Osteocyte (in vitro differentiated cells): ENCODE measurements at regions not wholly inside any gene's neighbourhood (a gene's known extent, or its start where the extent isn't known, plus 50 kb on each side); places are given as distances from the start of the nearest gene placed in this dataset.
A peak's percentile ranks its signal among the peaks of the same experiment; 100 is the strongest.

Experiments
- DNase-seq: peaks from one replicate; pipeline ENCODE4 v3.0.0; 2021; ENCODE audit warnings: mixed read lengths; ENCODE audit not compliant: unreplicated experiment; ENCODE audit errors: extremely low spot score
- H3K27ac Mint-ChIP-seq: one replicate; pipeline ENCODE4 v1.8.0; 2021; ENCODE audit warnings: mild to moderate bottlenecking, mixed read lengths; ENCODE audit not compliant: unreplicated experiment
- H3K27me3 Mint-ChIP-seq: one replicate; pipeline ENCODE4 v1.8.0; 2021; ENCODE audit warnings: mixed read lengths; ENCODE audit not compliant: unreplicated experiment
- H3K36me3 Mint-ChIP-seq: one replicate; pipeline ENCODE4 v1.8.0; 2021; ENCODE audit warnings: mixed read lengths; ENCODE audit not compliant: unreplicated experiment
- H3K4me1 Mint-ChIP-seq: one replicate; pipeline ENCODE4 v1.8.0; 2021; ENCODE audit warnings: mixed read lengths; ENCODE audit not compliant: unreplicated experiment
- H3K4me3 Mint-ChIP-seq: one replicate; pipeline ENCODE4 v1.8.0; 2021; ENCODE audit warnings: mild to moderate bottlenecking, moderate library complexity, mixed read lengths; ENCODE audit not compliant: unreplicated experiment
- H3K9me3 Mint-ChIP-seq: one replicate; pipeline ENCODE4 v1.8.0; 2021; ENCODE audit warnings: mixed read lengths; ENCODE audit not compliant: unreplicated experiment
- TF ChIP-seq, protein P1 (sequence below): fragments of 200-600 bp; sonication (generic); IDR thresholded peaks from 2 replicates; pipeline ENCODE4 v1.5.0; 2021; ENCODE audit warnings: antibody characterized with exemption, mild to moderate bottlenecking, moderate library complexity

DNA sequence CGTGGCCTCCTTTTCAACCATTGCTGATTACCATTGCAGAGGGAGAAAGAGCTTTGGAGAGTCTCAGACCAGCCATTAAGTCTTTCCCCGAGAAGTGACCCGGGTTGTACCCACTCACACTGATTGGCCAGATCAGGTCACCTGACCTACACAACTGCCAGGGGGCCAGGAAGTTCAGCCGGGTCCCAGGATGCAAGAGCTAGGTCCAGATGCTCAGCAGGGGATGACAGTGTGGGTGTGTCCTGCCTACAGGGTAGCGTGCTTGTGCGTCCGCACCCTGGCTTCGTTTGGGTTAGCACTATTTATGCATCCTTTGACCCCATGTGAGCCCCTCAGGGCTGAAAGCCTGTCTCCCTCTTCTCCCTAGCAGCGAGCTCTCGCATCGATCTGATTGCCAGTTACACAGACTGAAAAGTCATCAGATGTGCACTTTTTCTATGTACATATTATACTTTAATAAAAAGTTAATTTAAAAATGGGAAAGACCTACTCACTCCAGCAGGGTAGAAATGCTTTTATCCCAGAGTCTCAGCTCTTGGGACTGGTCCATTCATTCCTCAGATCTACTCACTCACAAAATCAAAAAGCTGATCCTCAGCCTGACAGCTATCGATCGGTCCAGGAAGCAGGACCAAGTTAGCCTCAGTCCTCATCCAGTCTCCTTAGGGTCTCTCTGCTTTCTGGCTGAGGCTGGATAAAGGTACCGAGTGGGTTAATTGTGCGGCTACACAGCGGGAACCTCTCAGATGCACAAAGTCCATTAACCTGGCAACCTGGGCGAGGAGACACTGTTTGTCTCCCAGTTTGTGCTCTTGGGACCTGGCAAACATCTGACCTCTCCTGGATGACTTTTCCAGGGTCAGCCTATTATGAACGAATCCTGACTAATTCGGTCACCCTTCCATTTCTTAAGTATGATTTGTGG is 68.0 kb downstream of the SERPINA3 start:
- no peaks in the 10 kb centered on the region for H3K36me3 Mint-ChIP-seq

DNA sequence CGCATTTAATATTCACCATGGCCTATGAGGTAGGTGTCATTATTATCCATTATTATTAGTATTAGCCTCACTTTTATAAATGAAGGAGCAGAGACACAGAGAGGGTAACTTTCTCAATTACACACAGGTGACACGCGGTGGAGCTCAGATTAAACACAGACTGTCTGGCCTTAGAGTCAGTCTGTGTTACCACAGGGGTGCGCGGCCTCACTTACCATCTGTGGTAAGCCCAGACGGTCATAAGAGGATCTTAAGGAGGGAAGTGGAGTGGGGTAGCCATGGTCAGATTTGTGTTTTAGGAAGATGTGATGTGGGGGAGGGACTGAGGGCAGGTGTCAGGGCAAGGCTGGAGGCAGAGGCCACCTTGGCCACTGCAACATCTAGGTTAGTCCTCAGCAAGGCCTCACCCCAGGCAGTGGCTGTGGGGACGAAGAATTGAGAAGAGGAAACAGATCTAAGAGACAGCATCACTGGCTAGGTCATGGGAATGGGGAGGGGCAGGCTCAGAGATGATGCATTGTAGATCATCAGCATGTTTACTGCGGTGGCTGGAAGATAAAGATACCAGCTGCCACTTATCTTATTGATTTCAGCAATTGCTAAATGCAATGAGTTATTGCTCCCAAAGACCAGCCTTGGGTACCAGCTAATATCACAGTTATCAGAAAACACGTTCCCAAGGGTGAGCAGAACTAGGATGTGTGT is 67.1 kb downstream of the SERPINA3 start:
- no peaks in the 10 kb centered on the region for H3K9me3 Mint-ChIP-seq
- peak; percentile 48 for DNase-seq
- H3K27ac Mint-ChIP-seq: no peak overlapping the region

More for the DNA sequence above, 68.0 kb downstream of the SERPINA3 start:
- Mint-ChIP-seq H3K4me1 (peaks cover 10% of the 10 kb centered on the region), H3K27ac (no peak overlapping the region), H3K27me3 (no peaks in the 10 kb centered on the region), H3K9me3 (no peaks in the 10 kb centered on the region), H3K4me3 (no peak overlapping the region)
- TF ChIP-seq, protein P1, sequence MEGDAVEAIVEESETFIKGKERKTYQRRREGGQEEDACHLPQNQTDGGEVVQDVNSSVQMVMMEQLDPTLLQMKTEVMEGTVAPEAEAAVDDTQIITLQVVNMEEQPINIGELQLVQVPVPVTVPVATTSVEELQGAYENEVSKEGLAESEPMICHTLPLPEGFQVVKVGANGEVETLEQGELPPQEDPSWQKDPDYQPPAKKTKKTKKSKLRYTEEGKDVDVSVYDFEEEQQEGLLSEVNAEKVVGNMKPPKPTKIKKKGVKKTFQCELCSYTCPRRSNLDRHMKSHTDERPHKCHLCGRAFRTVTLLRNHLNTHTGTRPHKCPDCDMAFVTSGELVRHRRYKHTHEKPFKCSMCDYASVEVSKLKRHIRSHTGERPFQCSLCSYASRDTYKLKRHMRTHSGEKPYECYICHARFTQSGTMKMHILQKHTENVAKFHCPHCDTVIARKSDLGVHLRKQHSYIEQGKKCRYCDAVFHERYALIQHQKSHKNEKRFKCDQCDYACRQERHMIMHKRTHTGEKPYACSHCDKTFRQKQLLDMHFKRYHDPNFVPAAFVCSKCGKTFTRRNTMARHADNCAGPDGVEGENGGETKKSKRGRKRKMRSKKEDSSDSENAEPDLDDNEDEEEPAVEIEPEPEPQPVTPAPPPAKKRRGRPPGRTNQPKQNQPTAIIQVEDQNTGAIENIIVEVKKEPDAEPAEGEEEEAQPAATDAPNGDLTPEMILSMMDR: no peak
- DNase-seq: peak; percentile 66

DNA sequence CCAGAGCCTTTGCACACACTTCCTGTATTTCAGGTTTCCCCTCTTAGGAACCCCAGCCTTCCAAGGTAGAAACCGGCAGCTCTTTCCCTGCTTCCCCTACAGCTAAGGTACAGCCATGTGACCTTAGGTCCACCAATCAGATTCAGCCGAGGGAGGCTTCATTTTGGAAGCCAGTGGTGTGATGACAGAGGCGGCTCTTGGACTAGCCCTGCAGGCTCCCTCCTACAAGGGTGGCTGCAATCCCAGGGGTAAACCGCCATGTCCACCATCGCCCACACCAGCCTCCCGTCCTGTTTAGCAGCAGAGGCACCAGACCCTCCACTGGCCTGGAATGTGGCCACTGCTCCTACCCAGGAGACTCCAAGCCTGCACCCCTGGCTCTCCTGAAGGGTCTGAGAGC is 65.6 kb downstream of the SERPINA3 start:
- TF ChIP-seq, protein P1: no peak
- DNase-seq: peak; percentile 68
- Mint-ChIP-seq H3K27ac (no peak overlapping the region), H3K9me3 (no peaks in the 10 kb centered on the region), H3K27me3 (no peaks in the 10 kb centered on the region), H3K36me3 (no peaks in the 10 kb centered on the region), H3K4me1 (peaks cover 25% of the 10 kb centered on the region), H3K4me3 (no peak overlapping the region)

More for the DNA sequence above, 67.1 kb downstream of the SERPINA3 start:
- TF ChIP-seq, protein P1: no peak
- no peaks in the 10 kb centered on the region for H3K27me3 Mint-ChIP-seq
- H3K4me1 Mint-ChIP-seq: peaks cover 14% of the 10 kb centered on the region
- H3K4me3 Mint-ChIP-seq: no peak overlapping the region
- no peaks in the 10 kb centered on the region for H3K36me3 Mint-ChIP-seq

DNA sequence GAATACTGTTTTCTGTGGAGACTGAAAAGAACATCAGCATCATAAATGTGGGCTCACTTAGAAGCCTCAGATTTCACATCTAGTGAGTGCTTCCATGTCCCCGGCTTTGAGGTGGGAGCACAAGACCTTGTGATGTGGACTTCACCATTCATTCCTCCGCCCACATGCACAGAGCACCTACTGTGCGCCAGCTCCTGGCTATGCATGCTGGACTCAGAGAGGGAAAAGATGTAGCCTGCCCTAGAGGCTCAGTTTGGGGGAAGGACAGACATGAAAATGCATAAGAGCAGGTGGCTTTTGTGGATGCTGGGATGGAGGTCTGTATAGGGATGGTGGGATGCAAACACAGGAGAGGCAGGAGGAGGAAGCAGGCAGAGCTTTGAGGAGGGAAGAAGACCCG is 65.0 kb downstream of the SERPINA3 start:
- no peaks in the 10 kb centered on the region for H3K9me3 Mint-ChIP-seq
- DNase-seq: peak; percentile 42
- H3K27me3 Mint-ChIP-seq: no peaks in the 10 kb centered on the region
- TF ChIP-seq, protein P1: no peak
- H3K27ac Mint-ChIP-seq: no peak overlapping the region
- H3K4me1 Mint-ChIP-seq: peaks cover 25% of the 10 kb centered on the region
- H3K36me3 Mint-ChIP-seq: no peaks in the 10 kb centered on the region
- H3K4me3 Mint-ChIP-seq: no peak overlapping the region
